ENCODE measurements at regions not wholly inside any gene's neighbourhood (a gene's known extent, or its start where the extent isn't known, plus 50 kb on each side); places are given as distances from the start of the nearest gene placed in this dataset.

- no peak overlapping the region for H3K4me3 ChIP-seq (ENCODE audit: low read length)
- no peak for TF ChIP-seq CTCF (IDR thresholded peaks at IDR 0.05; ENCODE audit: insufficient read depth, low read depth, low read length, missing control alignments)
- no peak for DNase-seq (ENCODE audit: low read depth)
Measured at GRCh38 chr1:5501206-5501930, 490.9 kb downstream of the NPHP4 start.

- no peak for TF ChIP-seq CTCF (IDR thresholded peaks at IDR 0.05; ENCODE audit: insufficient read depth, low read depth, low read length, missing control alignments)
- no peak overlapping the region for H3K4me3 ChIP-seq (ENCODE audit: low read length)
- DNase-seq (ENCODE audit: low read depth): no peak
Measured at GRCh38 chr1:5500541-5500940, 491.7 kb downstream of the NPHP4 start.

- no peak overlapping the region for H3K4me3 ChIP-seq (ENCODE audit: low read length)
- no peak for TF ChIP-seq CTCF (IDR thresholded peaks at IDR 0.05; ENCODE audit: insufficient read depth, low read depth, low read length, missing control alignments)
- no peak for DNase-seq (ENCODE audit: low read depth)
Measured at GRCh38 chr1:5497503-5497902, 494.7 kb downstream of the NPHP4 start.

GRCh38 chr1:5495596-5496410 lies 496.4 kb downstream of the NPHP4 start:
- no peak for TF ChIP-seq CTCF (IDR thresholded peaks at IDR 0.05; ENCODE audit: insufficient read depth, low read depth, low read length, missing control alignments)
- no peak overlapping the region for H3K4me3 ChIP-seq (ENCODE audit: low read length)
- no peak for DNase-seq (ENCODE audit: low read depth)

GRCh38 chr1:5494518-5494917 lies 497.7 kb downstream of the NPHP4 start:
- TF ChIP-seq CTCF (IDR thresholded peaks at IDR 0.05; ENCODE audit: insufficient read depth, low read depth, low read length, missing control alignments): no peak
- no peak overlapping the region for H3K4me3 ChIP-seq (ENCODE audit: low read length)
- DNase-seq (ENCODE audit: low read depth): no peak

GRCh38 chr1:5493851-5494311 lies 498.3 kb downstream of the NPHP4 start:
- DNase-seq (ENCODE audit: low read depth): no peak
- H3K4me3 ChIP-seq (ENCODE audit: low read length): no peak overlapping the region
- TF ChIP-seq CTCF (IDR thresholded peaks at IDR 0.05; ENCODE audit: insufficient read depth, low read depth, low read length, missing control alignments): no peak
